ENCODE measurements at regions not wholly inside any gene's neighbourhood (a gene's known extent, or its start where the extent isn't known, plus 50 kb on each side); places are given as distances from the start of the nearest gene placed in this dataset.

DNA sequence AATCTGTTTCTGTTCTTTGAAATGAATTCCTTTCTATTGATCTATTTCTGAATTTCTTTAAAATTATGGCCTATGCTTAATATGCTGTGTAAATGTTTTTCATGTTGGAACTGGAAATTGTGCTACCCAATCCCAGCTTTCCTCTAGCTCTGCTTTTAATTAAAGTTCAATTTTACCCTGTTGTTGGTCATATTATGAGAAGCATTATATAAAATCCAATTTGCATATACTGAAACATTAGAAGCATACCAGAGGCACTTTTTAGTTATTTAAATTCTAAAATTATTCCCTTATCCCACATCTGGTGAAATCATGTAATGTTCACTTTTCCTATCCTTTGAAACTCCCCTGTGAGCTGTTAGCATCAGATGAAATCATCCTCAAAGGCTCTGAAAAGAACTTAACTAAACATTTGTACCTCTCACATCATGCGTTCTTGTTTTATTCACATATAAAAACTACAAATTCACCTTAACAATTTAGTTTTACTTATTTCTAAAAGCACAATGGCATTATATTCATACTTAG is 160.6 kb upstream of the COL21A1 start:
- in situ Hi-C loops (cut with HindIII; ENCODE audit: low sequenced_read_pairs) = no loop called here

DNA sequence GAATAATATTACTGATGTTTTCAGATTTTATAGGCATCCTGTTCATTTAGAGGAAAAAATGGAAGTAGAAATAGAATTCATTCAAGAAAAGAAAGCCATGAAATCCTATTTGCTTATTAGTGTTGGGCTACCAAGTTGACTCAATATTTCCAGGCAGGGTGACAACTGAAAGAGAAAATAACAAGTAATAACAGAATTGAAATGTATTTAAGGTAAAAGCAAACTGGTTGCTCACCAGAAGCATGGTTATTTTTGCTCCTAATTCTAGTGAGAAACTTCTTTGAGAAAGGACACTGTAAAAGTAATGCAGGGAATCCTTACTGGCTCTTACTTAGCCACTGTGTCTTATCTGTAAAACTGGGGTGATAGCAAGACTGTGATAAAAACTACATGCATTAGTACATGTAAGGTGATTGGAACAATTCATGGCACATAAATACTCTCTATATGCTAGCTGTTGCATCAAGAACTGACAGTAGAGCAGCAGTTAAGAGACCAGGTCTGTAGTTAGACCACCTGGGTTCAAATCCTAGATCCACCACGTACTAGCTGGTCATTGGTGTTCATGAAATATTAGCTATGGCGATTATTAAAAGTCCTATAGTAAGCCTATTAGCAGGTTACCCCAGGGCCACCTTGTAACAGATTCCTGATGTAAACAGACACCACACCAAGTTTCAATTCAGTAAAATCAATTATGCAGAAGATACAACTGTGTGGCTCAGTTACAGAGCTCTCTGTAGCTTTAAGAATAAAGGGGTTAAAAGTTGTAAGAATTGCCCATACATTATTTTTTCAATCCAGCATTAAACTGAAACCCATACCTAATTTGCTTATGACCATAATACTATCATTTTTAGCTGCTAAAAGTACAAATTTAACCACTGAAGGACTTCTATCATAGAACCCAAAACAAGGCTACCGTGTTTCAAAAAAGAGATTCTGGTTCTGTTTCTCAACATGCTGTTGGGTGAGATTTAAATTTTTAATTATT is 159.2 kb upstream of the COL21A1 start:
- in situ Hi-C loops (cut with HindIII; ENCODE audit: low sequenced_read_pairs) = no loop called here

DNA sequence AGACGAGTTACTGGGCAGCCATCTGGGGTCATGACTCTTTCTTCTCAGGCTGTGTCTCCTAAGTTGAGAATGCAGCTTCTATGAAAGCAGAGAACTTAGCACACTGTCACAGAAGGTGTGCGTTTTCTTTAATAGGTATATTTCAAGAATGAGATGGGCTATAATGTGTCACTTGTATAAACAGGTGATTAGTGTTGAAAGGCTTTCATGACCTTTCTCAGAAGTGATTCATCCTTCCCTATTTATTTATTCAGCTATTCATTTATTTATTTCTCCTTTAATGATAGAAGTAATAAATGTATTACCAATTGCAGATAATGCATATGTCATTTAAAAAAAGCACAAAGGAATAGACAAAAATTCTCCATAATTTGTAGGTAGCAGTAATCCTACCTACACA is 157.2 kb upstream of the COL21A1 start:
- in situ Hi-C loops (cut with HindIII; ENCODE audit: low sequenced_read_pairs) = no loop called here

DNA sequence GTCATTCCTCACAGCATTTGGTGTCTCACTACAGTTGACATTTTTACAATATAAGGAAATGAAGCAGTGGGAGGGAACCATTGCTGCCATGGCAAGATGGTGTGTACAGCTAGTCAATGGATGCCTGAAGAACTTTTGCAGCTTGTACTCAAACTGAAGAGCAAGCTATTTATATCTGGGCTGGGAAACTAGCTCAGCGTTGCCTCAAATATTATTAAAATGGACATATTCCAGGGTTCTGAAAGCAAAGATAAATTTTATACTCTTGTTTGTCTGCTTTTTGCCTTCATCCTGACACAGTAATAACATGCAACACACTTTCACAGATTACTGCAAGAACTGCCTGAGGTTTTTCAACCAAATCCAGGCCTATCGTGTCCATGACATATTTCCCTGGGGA is 156.4 kb upstream of the COL21A1 start:
- in situ Hi-C loops (cut with HindIII; ENCODE audit: low sequenced_read_pairs) = no loop called here

DNA sequence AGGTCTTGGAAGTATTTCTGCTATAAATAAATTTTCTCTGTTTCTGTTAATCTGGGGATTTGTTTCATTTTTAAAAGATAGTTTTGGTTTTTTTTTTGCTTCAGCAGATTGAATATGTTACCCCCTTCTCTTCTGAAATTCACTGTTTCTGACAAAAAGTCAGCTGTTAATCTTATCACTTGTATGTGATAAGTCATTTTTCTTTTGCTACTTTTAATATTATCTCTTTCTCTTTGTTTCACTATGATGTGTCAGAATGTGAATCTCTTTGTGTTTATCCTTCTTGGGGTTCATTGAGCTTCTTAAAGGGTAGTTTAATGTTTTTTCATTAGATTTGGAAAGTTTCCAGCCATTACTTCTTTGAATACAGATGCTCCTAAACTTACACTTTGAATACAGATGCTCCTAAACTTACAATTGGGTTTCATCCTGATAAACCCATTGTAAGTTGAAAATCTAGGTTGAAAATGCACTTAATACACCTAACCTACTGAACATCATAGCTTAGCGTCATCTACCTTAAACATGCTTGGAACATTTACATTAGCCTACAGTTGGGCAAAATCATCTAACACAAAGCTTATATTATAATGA is 154.2 kb upstream of the COL21A1 start:
- in situ Hi-C loops (cut with HindIII; ENCODE audit: low sequenced_read_pairs) = no loop called here

DNA sequence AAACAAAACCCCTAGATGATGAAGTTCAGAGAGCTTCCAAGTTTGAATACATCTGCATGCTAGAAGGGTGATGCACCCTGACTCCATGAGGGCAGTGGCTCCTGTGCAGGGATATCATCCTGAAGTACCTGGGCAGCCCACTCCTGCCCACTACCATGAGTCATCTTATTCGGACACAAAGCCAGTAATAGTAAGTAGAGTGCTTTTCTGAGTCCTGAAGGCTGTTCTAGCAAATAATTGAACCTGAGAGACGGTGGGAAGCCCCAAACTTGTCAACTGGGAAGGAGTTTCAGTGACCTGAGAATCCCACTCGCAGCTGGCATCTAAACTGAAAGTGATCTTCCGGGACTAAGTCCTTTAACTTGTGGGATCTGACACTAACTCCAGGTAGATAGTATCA is 152.9 kb upstream of the COL21A1 start:
- in situ Hi-C loops (cut with HindIII; ENCODE audit: low sequenced_read_pairs) = no loop called here

DNA sequence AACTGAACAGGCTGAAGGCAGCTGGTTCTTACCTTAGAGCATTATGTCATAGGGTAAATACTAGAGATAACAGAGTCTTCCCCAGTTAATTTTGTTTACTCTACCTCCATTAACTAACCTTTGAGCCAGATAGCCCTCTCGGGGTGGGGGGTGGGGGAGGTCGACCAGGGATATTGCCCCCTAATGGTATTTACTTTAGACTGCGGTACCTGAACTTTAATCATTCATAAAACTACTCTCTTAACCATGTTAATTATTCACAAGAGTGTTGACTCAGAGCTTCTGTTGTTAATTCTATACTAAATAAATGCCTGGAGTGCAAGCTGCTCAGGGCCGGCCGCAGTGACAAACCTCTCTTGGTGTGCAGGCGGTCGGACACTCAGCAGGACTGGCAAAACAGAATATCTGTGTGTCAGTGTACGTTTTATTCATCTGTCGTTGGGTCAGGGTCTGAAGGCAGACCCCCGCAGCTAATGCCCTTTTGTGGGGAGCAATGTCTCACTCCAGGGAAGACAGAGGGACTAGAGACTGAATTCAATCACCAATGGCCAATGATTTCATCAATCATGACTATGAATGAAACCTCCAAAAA is 152.4 kb upstream of the COL21A1 start:
- in situ Hi-C loops (cut with HindIII; ENCODE audit: low sequenced_read_pairs) = no loop called here

DNA sequence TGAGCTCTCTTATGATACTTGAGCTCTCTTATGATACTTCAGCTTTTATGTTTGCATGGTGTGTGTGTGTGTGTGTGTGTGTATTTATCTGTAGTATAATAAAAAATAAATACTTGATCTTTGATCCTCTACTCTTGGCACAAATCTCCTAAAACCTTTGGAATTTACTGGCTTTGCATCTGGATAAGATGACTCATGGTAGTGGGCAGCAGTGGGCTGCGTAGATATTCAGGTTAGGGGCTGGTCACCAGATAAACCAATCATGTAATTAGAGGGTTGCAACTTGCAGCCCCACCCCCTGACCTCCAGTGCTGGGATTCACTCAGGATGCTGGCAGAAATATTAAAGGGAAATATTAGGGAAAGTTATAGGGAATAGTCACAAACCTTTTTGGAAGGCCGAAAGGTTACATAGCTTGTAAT is 151.9 kb upstream of the COL21A1 start:
- in situ Hi-C loops (cut with HindIII; ENCODE audit: low sequenced_read_pairs) = no loop called here

DNA sequence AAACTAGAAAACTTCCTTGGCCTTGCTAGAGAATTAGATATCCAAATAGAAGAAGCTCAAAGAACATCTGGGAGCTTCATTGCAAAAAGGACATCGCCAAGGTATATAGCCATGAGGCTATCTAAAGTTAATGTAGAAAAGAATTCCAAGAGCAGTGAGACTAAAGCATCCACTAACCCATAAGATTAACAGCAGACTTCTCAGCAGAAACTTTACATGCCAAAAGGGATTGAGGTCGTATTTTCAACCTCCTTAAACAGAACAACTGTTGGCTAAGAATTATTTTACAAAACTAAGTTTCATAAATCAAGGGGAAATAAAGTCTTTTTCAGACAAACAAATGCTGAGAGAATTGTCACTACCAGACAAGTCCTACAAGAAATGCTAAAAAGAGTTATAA is 149.1 kb upstream of the COL21A1 start:
- in situ Hi-C loops (cut with HindIII; ENCODE audit: low sequenced_read_pairs) = no loop called here

DNA sequence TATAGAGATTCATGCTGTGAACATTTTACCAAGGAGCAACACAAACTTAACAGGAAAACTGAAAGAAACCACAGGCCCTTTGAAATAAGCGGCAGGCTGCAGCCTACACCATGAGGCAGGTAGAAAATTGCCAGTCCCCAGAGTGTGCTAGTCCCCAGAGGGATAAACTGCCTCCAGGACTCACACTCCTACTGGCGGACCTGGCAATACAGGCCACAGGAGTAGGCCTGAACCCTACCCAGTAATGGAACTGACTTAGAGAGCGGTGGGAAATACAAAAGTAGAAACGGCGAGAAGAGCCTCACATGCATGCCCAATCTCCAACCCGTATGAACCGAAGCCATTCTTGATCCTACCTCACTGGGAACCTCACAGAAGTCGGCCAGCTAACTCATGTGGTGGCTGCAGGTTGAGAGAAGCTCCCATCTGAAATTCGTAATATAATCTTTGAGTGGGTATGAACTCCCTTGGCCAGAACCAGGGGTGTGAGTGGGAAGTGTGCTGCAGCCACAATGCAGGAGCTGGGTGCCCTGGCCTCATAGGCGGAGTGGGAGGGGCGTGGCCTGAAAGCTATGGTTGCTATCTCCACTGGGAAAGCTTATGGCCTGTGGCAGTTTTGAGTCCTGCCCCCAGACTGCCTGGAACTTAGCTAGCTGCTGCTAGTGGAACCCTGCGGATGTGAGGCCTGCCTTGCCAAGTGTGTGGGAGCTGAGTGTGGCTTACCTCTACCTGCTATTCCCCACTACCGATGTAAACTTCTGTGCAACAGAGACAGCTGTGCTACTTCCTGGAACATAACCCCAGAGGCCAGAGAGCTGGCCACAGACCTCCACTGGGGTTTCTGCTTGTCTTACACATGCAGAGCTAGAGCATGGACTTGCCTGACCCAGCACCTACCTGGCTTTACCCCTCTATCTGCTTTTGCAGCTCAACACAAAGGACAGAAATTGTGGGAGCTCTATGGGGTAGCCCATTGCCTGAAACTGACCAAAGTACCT is 146.5 kb upstream of the COL21A1 start:
- in situ Hi-C loops (cut with HindIII; ENCODE audit: low sequenced_read_pairs) = no loop called here

DNA sequence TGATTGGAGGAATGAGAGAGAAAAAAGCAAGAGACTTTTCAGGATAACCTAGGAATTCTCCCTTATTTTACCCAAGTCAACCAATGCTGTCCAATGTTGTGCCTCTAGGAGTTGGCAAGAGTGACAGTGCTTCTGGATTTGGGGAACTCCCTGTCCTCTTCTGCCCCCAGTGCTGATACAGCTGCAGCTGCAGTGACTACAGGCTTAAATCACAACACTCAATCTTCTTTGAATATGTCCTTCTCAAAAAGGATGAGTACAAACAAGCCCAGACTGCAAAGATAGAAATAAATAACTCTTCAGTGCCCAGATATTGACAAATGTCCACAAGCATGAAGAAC is 141.0 kb upstream of the COL21A1 start:
- in situ Hi-C loops (cut with HindIII; ENCODE audit: low sequenced_read_pairs) = no loop called here

DNA sequence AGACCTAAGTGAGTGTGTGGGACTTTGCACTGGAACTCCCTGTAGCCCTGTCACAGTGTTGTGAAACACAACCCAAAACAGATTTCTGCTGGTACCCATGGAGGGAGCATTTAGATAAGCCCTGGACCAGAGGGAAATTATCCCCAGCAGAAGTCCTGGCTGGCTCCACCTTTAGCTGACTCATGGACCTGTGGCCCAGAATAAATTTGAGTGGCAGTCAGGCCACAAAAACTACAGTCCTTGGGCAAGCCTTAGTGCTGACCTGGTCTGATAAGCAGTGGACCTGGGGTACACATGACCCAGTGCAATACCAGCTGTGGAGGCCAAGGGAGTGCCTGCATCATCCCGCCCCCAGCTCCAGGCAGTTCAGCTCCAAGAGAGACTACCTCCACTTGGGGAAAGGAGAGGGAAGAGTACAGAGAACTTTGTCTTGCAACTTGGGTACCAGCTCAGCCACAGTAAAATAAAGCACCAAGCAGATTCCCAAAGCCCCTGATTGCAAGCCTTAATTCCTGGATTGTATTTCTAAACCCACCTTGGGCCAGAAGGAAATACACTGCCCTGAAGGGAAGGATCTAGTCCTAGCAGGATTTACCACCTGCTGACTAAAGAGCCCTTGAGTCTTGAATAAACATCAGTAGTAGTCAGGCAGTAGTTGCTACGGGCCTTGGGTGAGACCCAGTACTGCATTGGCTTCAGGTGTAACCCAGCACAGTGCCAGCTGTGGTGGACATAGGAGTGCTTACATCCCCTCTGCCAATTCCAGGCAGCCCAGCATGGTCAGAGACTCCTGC is 140.4 kb upstream of the COL21A1 start:
- in situ Hi-C loops (cut with HindIII; ENCODE audit: low sequenced_read_pairs) = no loop called here

DNA sequence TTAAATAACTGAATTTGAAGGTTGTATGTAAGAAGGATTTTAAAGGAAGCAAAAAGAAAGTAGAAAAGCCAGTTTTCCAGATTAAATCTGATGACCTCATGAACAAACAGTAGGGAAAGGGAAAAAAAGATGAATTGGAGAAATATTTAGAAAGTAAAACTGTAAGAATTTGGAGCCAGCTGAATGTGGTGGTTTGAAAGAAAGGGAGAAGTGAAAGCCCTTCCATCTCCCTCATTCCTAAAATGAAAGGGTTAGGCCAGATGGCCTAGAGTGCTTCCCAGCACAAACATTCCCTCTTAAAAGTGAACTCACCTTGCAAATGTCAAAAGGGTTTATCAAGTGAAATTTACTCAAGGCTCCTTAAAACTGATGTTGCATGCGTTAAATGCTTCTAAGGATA is 139.3 kb upstream of the COL21A1 start:
- in situ Hi-C loops (cut with HindIII; ENCODE audit: low sequenced_read_pairs) = no loop called here

DNA sequence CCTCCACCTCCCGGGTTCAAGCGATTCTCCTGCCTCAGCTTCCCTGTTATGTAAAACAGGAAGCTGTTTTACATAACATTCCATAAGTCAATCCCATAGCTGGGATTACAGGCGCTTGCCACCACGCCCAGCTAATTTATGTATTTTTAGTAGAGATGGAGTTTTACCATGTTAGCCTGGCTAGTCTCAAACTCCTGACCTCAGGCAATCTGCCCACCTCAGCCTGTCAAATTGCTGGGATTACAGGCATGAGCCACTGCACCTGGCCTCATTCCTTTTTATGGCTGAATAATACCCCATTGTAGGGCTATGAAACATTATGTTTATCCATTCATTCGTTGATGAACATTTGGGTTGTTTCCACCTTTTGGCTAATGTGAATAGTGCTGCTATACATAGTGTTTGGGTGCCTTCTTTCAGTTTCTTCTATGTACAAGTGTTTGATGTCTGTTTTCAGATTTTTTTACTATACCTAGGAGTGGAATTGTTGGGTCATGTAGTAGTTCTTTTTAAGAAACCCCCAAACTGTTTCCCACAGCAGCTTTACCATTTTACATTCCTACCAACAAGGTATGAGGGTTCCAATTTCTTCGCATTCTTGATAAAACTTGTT is 138.7 kb upstream of the COL21A1 start:
- in situ Hi-C loops (cut with HindIII; ENCODE audit: low sequenced_read_pairs) = no loop called here

DNA sequence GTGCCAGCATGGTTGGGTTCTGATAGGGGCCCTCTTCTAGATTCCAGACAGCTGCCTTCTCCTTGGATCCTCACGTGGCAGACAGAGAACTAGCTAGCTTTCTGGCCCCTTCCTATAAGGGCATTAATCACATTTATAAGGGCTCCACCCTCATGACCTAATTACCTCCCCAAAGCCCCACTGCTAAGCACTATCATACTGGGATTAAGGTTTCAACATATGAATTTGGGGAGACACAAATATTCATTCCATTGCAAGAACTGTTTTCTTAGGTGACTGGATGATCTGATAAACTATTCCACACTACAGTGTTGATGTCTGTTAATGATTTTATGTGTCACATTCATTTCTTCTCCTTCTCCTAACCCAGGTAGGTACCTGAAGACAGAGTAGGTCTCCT is 135.8 kb upstream of the COL21A1 start:
- in situ Hi-C loops (cut with HindIII; ENCODE audit: low sequenced_read_pairs) = no loop called here

DNA sequence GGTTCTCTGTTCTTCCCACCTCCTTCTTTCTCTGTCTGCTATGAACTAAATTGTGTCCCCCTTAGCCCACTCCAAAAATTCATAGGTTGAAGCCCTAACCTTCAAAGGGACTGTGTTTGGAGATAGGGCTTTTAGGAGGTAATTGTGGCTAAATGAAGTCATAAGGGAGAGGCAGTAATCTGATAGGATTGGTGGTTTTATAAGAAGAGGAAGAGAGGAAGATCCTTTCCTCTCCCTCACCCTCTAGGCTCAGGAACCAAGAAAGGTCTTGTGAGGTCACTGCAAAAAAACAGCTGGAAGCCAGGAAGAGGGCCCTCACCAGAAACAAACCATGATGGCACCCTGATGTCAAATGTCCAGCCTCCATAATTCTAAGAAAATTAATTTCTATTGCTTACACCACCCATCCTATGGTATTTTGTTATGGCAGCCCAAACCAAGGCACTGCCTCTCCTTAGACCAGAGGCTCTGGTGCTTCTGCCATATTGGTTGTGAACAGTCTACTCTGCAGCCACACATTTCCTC is 135.1 kb upstream of the COL21A1 start:
- in situ Hi-C loops (cut with HindIII; ENCODE audit: low sequenced_read_pairs) = no loop called here

DNA sequence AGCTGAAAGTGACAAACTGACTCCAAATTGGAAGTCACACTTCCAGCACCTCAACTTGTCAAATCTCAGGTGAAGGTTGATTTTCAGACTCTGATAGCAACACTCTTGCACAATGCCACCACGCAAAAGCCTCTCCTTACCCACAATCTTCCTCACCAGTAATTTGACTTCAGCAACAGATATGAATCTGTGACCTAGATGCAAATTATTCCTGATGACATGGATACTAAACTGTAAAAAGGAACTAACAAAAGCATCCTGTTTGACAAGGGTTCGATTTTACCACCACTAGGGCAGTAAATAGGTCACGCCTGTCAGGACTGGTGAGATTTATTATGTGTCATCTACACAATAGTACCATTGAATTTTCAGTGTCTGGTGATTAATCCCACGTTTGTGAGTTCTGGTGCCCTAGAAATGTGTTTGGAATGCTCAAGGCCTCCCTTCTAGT is 134.4 kb upstream of the COL21A1 start:
- in situ Hi-C loops (cut with HindIII; ENCODE audit: low sequenced_read_pairs) = no loop called here

DNA sequence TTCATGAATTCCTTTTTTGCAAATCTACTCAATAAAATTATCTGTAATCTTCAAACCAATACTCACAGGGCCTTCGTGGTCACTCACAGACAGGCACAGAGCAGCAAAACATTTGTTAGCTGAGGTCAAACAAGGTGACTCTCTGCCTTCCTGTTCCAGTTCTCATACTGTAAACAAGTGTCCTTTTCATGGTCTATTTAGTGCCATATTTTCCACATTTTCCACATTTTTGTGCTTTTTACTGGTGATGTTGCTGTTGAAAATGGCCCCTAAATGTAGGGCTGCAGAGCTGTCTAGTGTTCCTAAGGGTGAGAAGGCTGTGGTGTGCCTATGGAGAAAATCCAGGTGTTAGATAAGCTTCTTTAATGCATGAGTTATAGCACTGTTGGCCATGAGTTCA is 133.1 kb upstream of the COL21A1 start:
- in situ Hi-C loops (cut with HindIII; ENCODE audit: low sequenced_read_pairs) = no loop called here

DNA sequence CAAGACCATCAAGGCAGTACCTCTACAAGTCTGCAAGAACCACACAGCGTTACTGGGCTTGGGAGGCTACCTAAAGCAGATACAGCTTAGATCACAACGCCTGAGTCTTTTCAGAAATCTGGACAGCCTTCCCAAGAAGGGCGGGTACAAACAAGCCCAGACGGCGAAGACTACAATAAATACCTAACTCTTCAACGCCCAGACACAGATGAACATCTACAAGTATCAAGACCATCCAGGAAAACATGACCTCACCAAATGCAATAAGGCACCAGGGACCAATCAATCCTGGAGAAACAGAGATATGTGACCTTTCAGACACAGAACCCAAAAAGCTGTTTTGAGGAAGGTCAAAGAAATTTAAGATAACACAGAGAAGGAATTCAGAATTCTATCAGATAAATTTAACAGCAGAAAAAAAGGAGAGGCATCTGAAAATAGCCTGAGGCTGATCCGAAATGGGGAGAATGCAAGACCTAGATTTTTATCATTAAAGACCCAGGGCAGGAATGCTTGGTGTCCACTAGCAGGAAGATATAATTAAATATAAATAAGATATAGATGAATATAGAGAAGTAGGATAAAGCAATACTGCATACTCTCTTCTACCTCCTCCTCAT is 131.7 kb upstream of the COL21A1 start:
- in situ Hi-C loops (cut with HindIII; ENCODE audit: low sequenced_read_pairs) = no loop called here

Measured in endothelial cell of hepatic sinusoid (primary cell).